ENCODE measurements at regions not wholly inside any gene's neighbourhood (a gene's known extent, or its start where the extent isn't known, plus 50 kb on each side); places are given as distances from the start of the nearest gene placed in this dataset.

DNA sequence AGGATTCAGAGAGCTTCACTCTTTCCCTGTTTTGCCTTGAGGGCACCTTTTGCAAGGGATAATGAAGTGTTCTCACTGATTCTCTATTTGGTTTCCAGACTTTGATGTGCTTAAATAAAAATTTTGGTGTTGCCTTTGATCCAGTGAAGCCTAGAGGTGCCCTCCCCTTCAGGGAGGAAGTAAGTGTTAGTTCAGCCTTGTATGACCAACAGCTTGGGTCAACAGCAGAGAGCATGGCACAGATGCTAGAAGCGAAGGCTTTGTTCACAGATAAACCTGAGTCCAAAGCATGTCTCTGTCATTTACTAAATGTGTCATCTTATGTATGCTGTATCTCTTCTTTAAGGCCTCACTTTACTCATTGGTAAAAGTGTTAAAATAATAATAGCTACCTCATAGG lies 52.8 kb upstream of the STXBP6 start:
- no peaks in the 10 kb centered on the region for H3K9me3 ChIP-seq (ENCODE audit: control insufficient read depth in 1 of 2, low read length in 2 of 2)
- H3K27me3 ChIP-seq (ENCODE audit: insufficient read depth, low read length), result no peaks in the 10 kb centered on the region
- H3K4me1 ChIP-seq (ENCODE audit: insufficient read depth, low read length), result no peaks in the 10 kb centered on the region
- intact Hi-C loops (cut with micrococcal nuclease), result no loop called here
- H3K9me3 Mint-ChIP-seq, result peaks cover 0 to 2% (median 0%) of the 10 kb centered on the region in 8 donors
- H3K27ac Mint-ChIP-seq, result no peak overlapping the region
- H3K27me3 Mint-ChIP-seq, result peaks cover 0 to 5% of the 10 kb centered on the region in 2 donors
- H3K36me3 ChIP-seq (ENCODE audit: insufficient read depth, low read length), result no peaks in the 10 kb centered on the region
- POLR2A ChIA-PET (ENCODE audit: partially characterized antibody), result no interaction called here
- H3K4me3 Mint-ChIP-seq, result no peak overlapping the region
- no peak overlapping the region for H3K4me3 ChIP-seq (ENCODE audit: low read length in 2 of 2)
- DNase-seq, result no peak
- no peaks in the 10 kb centered on the region for H3K36me3 Mint-ChIP-seq
- H3K27ac ChIP-seq (ENCODE audit: low read depth, low read length), result no peak overlapping the region
- CTCF ChIA-PET (ENCODE audit: partially characterized antibody), result interaction anchor here (1.8 kb wide), 1 partner anchor 30 kb away, joined by 4 read pairs; no protein-coding TSS in a partner anchor
- H3K4me1 Mint-ChIP-seq, result no peaks in the 10 kb centered on the region

DNA sequence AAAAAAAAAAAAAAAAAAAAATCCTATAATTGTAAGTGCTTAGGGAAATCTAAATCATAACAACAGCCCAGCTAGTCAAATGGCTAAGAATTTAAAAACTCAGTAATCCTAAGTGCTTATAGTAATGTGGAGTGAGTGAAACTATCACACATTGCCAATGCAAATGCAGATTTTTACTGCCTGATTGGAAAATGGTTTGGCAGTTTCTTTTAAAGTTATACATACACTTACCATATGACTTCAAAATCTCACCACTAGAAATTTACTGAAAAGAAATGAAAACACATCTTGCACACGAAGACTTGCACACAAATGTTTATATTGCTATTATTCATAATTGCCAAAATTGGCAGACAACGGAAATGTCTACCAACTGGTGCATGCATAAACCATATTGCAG lies 51.3 kb upstream of the STXBP6 start:
- Histone ChIP-seq H3K4me1 (ENCODE audit: insufficient read depth, low read length) (no peaks in the 10 kb centered on the region), H3K27ac (ENCODE audit: low read depth, low read length) (no peak overlapping the region), H3K4me3 (ENCODE audit: low read length in 2 of 2) (no peak overlapping the region), H3K9me3 (ENCODE audit: control insufficient read depth in 1 of 2, low read length in 2 of 2) (no peaks in the 10 kb centered on the region), H3K27me3 (ENCODE audit: insufficient read depth, low read length) (no peaks in the 10 kb centered on the region), H3K36me3 (ENCODE audit: insufficient read depth, low read length) (no peaks in the 10 kb centered on the region)
- intact Hi-C loops (cut with micrococcal nuclease), result no loop called here
- CTCF ChIA-PET (ENCODE audit: partially characterized antibody), result no interaction called here
- H3K36me3 Mint-ChIP-seq, result no peaks in the 10 kb centered on the region
- POLR2A ChIA-PET (ENCODE audit: partially characterized antibody), result no interaction called here
- H3K4me1 Mint-ChIP-seq, result no peaks in the 10 kb centered on the region
- H3K9me3 Mint-ChIP-seq, result peaks cover 0 to 2% (median 0%) of the 10 kb centered on the region in 8 donors
- peaks cover 2 to 5% of the 10 kb centered on the region in 2 donors for H3K27me3 Mint-ChIP-seq
- H3K4me3 Mint-ChIP-seq, result no peak overlapping the region
- DNase-seq, result no peak
- H3K27ac Mint-ChIP-seq, result no peak overlapping the region

Measured in CD4-positive, alpha-beta memory T cell (primary cell).